Osteoblast (primary cell): ENCODE measurements at regions not wholly inside any gene's neighbourhood (a gene's known extent, or its start where the extent isn't known, plus 50 kb on each side); places are given as distances from the start of the nearest gene placed in this dataset.

Experiments
- DNase-seq: peaks from one replicate; pipeline ENCODE4 v3.0.0; 2011; ENCODE audit warnings: low spot score, mixed read lengths; ENCODE audit not compliant: insufficient read length; ENCODE audit errors: missing footprints
- H2AFZ ChIP-seq: 2 replicates; pipeline ENCODE4 v1.6.0; 2011; ENCODE audit warnings: mild to moderate bottlenecking, low read length
- H3K27ac ChIP-seq: 2 replicates; pipeline ENCODE4 v1.5.1; 2011; ENCODE audit warnings: mild to moderate bottlenecking, low read depth, low read length, moderate library complexity
- H3K27me3 ChIP-seq: 2 replicates; pipeline ENCODE4 v1.6.0; 2012; ENCODE audit warnings: mild to moderate bottlenecking, control low read depth, inconsistent platforms, low read length, moderate library complexity; ENCODE audit not compliant: insufficient read depth
- H3K36me3 ChIP-seq: 2 replicates; pipeline ENCODE4 v1.5.1; 2011; ENCODE audit warnings: mild to moderate bottlenecking, low read length, control low read depth, moderate library complexity; ENCODE audit not compliant: insufficient read depth
- H3K4me1 ChIP-seq: 2 replicates; pipeline ENCODE4 v1.5.1; 2011; ENCODE audit warnings: mild to moderate bottlenecking, low read length, control low read depth, moderate library complexity; ENCODE audit not compliant: insufficient read depth
- H3K4me2 ChIP-seq: 2 replicates; pipeline ENCODE4 v1.6.0; 2011; ENCODE audit warnings: mild to moderate bottlenecking, low read length; ENCODE audit not compliant: insufficient read depth
- H3K4me3 ChIP-seq: fragments of 200-600 bp; sonication (generic); 3 replicates; pipeline ENCODE4 v1.5.1; 2012; ENCODE audit warnings: mild to moderate bottlenecking, low read length, inconsistent platforms; ENCODE audit not compliant: insufficient read depth
- H3K79me2 ChIP-seq: 2 replicates; pipeline ENCODE4 v1.6.0; 2012; ENCODE audit warnings: mild to moderate bottlenecking, low read length, control low read depth, inconsistent platforms; ENCODE audit not compliant: insufficient read depth
- H3K9me3 ChIP-seq: 2 replicates; pipeline ENCODE4 v1.5.1; 2011; ENCODE audit warnings: low read depth, low read length, control low read depth
- H4K20me1 ChIP-seq: 2 replicates; pipeline ENCODE4 v1.6.0; 2012; ENCODE audit warnings: mild to moderate bottlenecking, low read length, control low read depth; ENCODE audit not compliant: insufficient read depth
- TF ChIP-seq, protein P1 (sequence below): IDR thresholded peaks from 2 replicates; pipeline ENCODE4 v1.5.1; 2011; ENCODE audit warnings: mild to moderate bottlenecking, low read depth, low read length, moderate library complexity; ENCODE audit errors: extremely low read depth

DNA sequence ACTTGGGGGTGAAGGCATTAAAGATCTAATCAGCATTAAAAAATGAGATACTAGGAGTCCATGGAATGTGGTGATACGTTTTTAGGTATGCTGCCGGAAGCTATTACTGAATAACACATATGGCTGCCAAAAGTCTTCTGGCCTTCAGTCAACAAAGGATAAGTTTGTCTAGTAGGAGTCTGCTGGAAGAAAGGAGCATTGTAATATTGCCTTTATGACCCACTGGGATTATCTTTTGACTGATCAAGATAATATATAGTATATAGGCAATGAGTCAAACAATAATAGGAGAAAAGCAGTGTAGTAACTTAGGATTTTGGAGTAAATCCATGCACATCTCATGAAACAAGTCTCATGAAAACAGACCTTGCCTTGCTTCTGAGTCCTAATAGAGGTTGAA is 295.4 kb downstream of the SLITRK6 start:
- Histone ChIP-seq H3K36me3 (no peaks in the 10 kb centered on the region), H2AFZ (no peak overlapping the region), H3K27ac (no peak overlapping the region), H3K9me3 (peaks cover 2% of the 10 kb centered on the region), H4K20me1 (no peaks in the 10 kb centered on the region), H3K4me3 (no peak overlapping the region), H3K79me2 (no peaks in the 10 kb centered on the region), H3K4me1 (no peaks in the 10 kb centered on the region), H3K4me2 (no peak overlapping the region), H3K27me3 (no peaks in the 10 kb centered on the region)
- DNase-seq, result no peak
- TF ChIP-seq, protein P1, sequence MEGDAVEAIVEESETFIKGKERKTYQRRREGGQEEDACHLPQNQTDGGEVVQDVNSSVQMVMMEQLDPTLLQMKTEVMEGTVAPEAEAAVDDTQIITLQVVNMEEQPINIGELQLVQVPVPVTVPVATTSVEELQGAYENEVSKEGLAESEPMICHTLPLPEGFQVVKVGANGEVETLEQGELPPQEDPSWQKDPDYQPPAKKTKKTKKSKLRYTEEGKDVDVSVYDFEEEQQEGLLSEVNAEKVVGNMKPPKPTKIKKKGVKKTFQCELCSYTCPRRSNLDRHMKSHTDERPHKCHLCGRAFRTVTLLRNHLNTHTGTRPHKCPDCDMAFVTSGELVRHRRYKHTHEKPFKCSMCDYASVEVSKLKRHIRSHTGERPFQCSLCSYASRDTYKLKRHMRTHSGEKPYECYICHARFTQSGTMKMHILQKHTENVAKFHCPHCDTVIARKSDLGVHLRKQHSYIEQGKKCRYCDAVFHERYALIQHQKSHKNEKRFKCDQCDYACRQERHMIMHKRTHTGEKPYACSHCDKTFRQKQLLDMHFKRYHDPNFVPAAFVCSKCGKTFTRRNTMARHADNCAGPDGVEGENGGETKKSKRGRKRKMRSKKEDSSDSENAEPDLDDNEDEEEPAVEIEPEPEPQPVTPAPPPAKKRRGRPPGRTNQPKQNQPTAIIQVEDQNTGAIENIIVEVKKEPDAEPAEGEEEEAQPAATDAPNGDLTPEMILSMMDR, result no peak

DNA sequence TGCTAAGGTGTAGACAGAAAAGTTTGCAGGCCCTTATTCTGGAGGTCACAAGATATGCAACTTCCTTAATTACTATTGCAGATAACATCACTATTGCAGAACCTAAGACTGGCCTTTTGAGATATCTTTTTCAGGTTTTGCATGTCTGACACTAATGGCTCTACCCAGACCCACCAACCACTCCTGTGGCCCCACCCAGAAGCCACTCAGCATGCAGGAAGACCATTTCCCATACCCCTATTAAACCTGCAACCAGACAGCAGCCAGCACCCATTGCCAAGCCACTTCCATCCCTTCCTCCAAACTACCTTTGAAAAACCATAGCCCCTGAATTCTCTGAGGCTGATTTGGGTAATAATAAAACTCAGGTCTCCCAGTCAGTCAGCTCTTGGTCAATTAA is 297.6 kb downstream of the SLITRK6 start:
- H3K4me1 ChIP-seq, result no peaks in the 10 kb centered on the region
- no peaks in the 10 kb centered on the region for H4K20me1 ChIP-seq
- H3K4me2 ChIP-seq, result no peak overlapping the region
- TF ChIP-seq, protein P1, result no peak
- H3K36me3 ChIP-seq, result no peaks in the 10 kb centered on the region
- no peak overlapping the region for H3K4me3 ChIP-seq
- no peaks in the 10 kb centered on the region for H3K9me3 ChIP-seq
- H2AFZ ChIP-seq, result no peak overlapping the region
- H3K27ac ChIP-seq, result no peak overlapping the region
- no peak for DNase-seq
- no peaks in the 10 kb centered on the region for H3K79me2 ChIP-seq
- no peaks in the 10 kb centered on the region for H3K27me3 ChIP-seq

DNA sequence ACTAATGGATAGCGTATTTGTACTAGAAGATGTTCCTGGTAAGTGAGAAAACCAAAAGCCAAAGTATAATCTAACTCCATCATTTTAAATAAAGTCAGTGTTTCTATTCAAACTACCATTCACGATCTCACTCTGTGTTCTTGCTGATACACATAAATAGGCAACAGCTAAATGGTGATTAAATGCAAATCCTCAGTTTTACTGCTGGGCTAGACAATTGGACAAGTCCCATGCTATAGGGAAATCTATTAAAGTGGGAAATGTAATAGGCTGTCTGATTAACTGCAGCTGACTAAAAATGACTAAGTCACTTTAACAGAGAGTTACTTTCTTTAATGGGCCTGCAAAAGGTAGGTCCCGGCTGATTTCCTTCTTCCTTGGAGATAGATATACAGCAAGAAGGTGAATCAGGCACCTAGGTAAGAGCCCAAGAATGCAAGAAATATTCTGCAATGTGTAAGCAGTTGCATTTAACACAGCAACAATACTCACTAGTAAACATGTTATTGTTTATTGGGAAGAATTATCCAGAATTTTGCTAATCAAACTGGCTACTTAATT is 298.4 kb downstream of the SLITRK6 start:
- no peaks in the 10 kb centered on the region for H4K20me1 ChIP-seq
- no peak overlapping the region for H2AFZ ChIP-seq
- H3K4me1 ChIP-seq, result no peaks in the 10 kb centered on the region
- H3K79me2 ChIP-seq, result no peaks in the 10 kb centered on the region
- no peak overlapping the region for H3K4me2 ChIP-seq
- H3K36me3 ChIP-seq, result no peaks in the 10 kb centered on the region
- TF ChIP-seq, protein P1, result no peak
- no peaks in the 10 kb centered on the region for H3K27me3 ChIP-seq
- no peak for DNase-seq
- H3K27ac ChIP-seq, result no peak overlapping the region
- H3K9me3 ChIP-seq, result peaks cover 2% of the 10 kb centered on the region
- no peak overlapping the region for H3K4me3 ChIP-seq

DNA sequence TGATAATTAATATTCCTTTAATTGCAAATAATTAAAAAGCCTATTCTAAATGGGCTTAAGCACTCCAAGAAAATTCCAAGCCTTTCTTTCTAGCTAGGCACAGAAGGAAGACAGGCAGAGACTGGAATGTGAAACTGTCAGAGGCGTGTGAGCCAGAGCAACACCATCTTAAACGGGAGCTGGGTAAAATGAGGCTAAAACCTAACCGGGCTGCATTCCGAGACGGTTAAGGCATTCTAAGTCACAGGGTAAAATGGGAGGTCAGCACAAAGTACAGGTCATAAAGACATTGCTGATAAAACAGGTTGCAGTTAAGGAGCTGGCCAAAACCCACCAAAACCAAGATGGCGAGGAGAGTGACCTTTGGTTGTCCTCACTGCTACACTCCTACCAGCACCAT is 300.4 kb downstream of the SLITRK6 start:
- H4K20me1 ChIP-seq, result no peaks in the 10 kb centered on the region
- H3K4me2 ChIP-seq, result no peak overlapping the region
- no peak overlapping the region for H2AFZ ChIP-seq
- TF ChIP-seq, protein P1, result no peak
- H3K79me2 ChIP-seq, result no peaks in the 10 kb centered on the region
- no peak overlapping the region for H3K27ac ChIP-seq
- peaks cover 2% of the 10 kb centered on the region for H3K9me3 ChIP-seq
- no peak overlapping the region for H3K4me3 ChIP-seq
- no peaks in the 10 kb centered on the region for H3K4me1 ChIP-seq
- no peaks in the 10 kb centered on the region for H3K27me3 ChIP-seq
- H3K36me3 ChIP-seq, result no peaks in the 10 kb centered on the region
- no peak for DNase-seq
